NCI-H748 treated with DMSO at 0.1 percent for 48 hours (cell line): ENCODE measurements at regions not wholly inside any gene's neighbourhood (a gene's known extent, or its start where the extent isn't known, plus 50 kb on each side); places are given as distances from the start of the nearest gene placed in this dataset.
"Not testable (repeated sequence)": the region's sequence is repeated elsewhere in the genome, so short reads cannot be mapped to it uniquely, and the experiment has no call there.

Experiments used
- DNase-seq: peaks from one replicate; lab custom pipeline; 2025; lab: John Stamatoyannopoulos, UW

DNA sequence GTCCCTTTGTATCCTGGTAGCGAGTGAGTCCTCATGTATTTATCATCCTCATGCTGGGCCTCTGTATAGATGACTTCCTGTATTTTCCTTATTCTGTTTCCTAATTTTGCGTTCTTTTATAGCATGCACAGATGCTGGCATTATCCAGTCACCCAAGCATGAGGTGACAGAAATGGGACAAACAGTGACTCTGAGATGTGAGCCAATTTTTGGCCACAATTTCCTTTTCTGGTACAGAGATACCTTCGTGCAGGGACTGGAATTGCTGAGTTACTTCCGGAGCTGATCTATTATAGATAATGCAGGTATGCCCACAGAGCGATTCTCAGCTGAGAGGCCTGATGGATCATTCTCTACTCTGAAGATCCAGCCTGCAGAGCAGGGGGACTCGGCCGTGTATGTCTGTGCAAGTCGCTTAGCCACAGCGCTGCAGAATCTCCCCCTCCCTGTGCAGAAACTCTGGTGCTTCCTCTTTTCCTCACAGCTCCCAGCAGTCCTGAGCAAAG, 183.1 kb upstream of the PRSS58 start:
- no peak for DNase-seq

DNA sequence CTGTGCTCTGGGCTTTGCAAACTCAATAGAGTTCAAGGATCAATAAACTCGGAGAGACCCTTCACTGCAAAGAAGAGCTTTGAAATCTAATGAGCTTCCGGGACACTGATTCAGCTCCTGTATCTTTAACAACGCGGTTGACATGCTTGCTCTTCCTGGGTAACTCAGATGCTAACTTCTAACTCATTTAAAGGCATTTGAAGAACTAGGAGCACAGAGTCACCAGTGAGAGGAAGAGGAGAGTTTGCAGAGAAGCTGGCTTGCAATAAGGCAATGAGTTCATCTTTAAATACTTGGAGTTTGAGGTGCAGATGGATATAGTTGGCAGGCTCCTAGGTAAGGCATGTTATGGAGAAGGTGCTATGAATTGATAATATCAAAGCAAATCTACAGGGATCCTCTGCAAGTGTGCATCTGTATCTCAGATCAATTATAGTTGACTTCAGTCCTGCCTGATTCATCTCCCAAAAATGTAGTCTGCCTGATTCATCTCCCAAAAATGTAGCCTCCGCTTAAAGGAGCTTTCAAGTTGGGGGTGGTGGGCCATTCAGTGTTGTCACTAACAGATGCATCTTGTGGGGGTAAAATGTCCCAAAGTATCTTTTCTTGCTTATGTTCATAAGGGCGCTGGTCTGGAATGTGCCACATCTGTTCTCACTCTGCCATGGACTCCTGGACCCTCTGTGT, 182.5 kb upstream of the PRSS58 start:
- DNase-seq: no peak

DNA sequence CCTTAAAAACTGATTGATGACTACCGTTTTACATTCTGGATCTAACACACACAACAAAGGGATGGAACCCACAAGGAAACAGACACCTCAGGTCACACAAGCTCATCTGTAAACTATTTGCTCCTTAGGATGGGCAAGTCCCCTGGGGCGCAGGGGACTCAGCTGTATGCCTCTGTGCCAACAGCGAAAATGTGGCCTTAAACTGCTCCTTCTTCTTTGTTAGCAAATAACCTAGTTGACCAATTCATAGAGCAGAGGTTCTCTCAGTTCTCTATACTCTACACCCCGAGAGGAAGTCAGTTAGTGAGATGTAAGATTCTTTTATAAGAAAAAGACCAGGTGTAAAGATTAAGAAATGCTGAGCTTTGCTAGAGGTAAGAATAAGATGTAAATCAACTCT, 181.9 kb upstream of the PRSS58 start:
- no peak for DNase-seq

DNA sequence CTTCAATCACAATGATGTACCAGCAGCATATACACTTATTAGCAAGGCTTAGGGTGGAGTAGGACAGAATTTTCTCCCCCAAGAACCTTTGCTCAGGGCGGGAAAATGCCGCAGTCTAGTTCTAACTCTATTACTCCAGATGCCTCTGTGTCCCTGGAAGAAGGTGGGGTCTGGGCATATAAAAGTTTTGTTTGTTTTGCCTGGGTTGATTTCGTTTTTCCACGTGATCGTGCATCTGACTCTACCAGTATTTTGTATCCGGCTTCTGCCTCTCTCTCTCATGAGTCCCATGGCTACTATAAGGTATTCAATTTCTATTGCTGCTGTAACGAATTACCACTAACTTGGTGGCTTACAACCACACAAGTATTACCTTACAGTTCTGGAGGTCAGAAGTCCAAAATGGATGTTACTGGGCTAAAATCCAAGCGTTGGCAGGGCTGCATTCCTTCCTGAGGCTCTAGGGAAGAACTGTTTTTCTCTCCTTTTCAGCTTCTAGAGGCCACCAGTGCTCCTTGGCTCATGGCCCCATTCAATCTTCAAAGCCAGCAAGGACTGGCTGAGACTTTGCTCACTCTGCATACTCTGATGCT, 181.2 kb upstream of the PRSS58 start:
- no peak for DNase-seq

DNA sequence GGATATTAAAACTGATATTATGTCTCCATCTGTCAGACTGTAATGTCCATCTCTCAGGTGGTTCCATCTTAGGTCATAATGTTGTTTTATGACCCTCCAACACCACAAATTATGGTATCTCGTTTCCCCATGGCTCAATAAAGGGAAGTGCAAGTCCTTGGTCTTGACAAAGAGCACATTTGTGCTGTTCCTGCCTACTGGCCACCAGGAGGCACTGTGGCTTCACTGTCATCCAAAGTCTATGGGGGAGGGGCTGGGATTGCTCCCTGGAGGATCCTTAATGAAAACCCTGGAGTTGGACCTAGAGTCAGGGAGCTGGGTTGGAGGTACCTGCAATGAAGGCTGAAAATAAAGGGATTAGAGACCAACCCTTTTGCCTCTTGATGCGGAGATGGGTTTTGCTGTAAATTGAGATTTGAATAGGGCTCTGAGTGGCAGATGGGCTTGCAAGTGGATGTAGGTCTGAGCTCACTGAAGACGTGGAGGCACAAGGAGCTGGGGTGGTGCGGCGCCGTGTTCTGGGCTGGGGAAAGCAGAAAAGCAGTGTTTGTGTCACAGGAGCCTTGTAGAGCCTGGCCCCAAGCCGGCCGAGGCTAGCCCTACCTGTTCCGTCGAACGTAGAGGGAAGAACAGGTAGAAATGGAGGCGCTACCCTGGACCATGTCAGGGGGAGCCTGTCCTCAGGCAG, 180.5 kb upstream of the PRSS58 start:
- DNase-seq: no peak

DNA sequence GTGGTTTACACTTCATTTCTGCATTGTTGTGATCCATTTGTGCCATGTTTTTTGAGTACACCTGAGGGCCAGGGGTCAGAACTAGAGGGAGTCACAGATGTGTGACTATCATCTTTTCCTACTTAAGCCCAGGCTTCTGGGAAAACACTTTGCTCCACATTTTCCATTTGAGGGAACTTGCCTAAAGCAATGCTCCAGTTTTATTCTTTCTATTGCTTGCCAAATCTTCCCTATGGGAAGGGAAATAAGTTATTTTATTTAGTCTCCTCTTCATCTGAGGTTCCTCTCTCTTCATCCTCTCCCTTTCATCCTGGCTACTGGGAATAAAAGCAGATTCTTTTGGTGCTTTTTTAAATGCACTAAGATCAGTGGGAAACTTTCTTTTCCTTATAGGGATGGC, 179.9 kb upstream of the PRSS58 start:
- DNase-seq: no peak

DNA sequence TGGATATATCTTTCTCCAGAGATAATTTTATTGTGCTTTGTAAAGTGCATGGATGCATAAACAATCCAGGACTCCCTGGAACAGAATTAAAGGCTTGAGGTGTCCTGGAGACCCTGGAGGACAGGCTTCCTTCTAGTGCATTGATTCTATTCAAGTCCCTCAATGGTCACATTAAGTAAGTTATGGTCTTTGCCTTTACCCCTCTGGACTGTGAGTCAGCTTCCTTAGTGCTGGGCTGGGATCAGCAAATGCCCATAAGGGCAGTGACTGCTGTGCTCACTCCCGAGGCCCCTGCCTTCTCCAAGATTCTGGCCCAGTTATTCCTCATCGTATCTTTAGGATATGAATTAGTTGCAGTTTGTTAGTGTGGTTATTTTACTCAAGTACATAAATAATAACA, 178.7 kb upstream of the PRSS58 start:
- DNase-seq: no peak

DNA sequence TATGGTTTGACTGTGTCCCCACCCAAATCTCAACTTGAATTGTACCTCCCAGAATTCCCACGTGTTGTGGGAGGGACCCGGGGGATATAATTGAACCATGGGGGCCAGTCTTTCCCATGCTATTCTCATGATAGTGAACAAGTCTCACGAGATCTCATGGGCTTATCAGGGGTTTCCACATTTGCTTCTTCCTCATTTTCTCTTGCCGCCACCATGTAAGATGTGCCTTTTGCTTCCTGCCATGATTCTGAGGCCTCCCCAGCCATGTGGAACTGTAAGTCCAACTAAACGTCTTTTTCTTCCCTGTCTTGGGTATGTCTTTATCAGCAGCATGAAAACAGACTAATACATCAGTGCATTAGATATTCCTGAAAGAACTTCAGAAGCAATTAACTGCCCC, 177.7 kb upstream of the PRSS58 start:
- not testable (repeated sequence) for DNase-seq

DNA sequence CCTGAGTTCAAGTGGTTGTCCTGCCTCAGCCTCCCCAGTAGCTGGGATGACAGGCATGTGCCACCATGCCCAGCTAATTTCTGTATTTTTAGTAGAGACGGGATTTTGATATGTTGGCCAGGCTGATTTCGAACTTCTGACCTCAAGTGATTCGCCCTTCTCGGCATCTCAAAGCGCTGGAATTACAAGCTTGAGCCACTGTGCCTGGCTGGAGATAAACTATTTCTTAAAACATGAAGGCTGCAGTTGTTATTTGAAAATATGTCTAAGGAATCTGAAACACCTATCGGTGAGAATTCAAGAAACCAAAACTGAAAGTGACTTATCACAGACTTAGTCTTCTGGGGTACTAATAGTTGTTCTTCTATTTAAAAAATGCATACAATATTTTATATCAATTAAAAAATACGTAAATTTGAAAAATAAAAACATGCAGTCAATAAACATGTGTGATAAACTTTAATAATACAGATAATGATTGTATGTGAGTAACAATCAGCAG, 176.9 kb upstream of the PRSS58 start:
- DNase-seq: no peak

DNA sequence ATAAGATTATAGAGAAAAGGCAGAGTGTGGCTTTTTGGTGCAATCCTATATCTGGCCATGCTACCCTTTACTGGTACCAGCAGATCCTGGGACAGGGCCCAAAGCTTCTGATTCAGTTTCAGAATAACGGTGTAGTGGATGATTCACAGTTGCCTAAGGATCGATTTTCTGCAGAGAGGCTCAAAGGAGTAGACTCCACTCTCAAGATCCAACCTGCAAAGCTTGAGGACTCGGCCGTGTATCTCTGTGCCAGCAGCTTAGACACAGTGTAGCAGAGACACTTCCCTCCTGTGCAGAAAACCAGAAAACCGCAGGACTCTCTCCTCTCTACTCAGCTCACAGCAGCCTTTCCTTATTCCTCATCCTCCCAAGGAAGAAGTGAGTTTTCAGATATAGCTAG, 176.3 kb upstream of the PRSS58 start:
- DNase-seq: not testable (repeated sequence)

DNA sequence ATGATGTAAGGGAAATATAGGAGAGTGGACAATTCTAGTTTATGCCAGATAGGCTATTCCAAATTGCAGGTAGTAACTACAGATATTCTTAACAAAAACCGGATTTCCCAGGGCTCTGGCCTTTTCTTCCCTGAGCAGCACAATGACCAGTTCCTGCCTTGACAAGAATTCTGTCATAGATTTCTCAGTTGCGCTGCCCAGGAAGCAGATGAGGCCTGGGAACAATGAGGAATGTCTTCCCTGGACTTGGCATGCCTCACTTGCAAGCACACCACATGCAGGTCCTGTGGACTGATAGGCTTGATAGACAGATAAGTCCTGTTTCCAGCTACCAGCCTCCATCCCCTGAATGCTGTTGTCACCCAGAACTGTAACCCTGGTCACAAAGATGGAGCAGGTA, 174.5 kb upstream of the PRSS58 start:
- no peak for DNase-seq

DNA sequence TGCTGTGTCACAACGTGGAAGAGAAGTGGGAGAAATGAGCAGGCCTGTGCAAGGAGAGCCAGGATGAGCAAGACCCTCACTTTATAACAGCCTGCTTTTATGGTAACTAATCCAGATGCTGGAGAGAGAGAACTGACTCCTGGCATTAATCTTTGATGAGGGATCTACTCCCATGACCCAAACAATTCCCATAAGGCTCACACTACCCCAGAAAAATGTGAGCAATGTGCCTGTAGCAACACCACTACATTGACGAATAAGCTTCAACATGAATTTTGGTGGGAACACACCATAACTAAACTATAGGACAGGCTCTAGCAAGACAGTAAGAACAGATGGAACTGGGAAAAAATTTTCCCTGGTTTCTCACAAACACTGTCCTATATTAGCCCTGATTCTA, 173.6 kb upstream of the PRSS58 start:
- DNase-seq: no peak

DNA sequence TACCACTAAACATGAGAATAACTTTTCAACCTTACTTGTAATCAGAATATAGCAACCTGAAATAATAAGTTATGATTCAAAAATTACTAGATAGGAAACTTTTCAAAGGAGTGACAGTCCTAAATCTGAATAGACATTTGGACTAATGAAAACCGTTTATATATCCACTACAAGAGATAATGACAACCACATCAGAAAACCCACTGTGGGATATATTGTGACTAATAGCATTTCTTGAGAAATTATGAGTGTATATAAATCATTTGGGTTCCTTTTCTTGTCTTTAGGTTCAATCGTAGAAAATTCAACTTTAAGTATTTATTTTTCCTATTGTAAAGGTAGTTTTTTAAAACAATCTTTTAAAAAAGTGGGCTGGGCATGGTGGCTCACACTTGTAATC, 170.2 kb upstream of the PRSS58 start:
- DNase-seq: no peak

DNA sequence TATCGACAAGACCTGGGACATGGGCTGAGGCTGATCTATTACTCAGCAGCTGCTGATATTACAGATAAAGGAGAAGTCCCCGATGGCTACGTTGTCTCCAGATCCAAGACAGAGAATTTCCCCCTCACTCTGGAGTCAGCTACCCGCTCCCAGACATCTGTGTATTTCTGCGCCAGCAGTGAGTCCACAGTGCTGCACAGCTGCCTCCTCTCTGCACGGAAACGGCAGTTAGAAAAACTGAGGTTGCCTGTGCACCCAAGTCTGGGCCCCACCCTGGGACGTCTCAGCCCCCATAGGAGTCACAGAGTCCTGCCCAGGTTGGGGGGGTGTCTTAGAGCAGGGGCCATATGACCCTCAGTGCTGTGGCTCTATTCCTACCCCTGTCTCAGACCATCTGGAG, 167.4 kb upstream of the PRSS58 start:
- DNase-seq: no peak

DNA sequence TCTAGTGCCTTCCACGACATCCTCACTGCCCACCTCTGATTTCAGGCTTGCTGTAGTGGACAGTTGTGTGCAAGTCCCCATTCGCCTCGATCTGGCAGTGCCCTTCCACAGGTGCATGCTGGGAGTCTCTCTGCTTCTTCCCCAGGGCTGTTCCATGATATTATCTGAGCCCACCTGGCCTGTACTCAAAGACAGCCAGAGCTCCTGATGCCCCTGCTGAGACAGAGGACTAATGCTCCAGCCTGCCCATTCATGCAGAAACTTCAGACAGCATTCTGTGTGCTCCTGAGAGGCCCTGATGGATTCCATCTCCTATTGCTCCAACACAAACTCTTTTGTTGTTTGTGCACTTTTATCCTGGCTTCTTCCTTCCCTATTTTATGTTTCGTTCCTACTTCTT, 164.8 kb upstream of the PRSS58 start:
- no peak for DNase-seq

DNA sequence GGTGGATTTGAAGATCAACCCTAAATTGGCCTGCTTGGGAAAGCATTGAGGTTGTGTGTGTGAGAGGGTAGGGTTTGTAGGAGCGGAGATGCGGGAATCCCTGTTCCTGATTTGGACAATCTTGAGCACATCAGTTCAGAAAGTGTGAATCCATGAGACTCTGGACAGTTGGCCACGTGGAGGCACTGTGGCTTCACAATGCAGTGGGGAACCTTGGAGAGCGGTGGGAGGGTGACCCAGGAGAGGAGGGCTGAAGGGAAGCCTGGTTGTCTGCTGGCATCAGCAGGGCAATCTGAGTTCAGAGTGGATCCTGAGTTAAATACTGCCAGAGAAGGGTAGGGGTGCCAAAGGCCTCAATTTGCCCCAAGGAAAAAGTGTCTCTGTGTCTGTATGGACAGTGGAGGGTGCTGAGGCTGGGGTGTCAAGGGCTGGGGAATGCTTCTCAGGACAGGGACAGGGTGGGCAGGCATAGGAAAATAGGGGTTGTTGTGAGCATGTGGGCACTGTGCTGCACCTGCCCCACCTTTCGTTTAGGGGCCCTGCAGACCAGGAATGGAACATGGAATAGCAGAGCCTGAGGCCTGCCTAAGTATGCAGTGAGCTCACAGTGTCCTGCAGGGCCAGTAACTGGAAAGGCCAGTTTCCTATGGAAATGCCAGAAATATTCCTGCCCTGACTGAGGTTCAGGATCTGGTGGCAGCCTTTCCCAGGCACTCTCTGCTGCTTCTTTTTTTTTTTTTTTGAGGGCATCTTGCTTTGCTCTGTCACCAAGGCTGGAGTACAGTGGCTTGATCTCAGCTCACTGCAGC, 162.9 kb upstream of the PRSS58 start:
- DNase-seq: no peak

DNA sequence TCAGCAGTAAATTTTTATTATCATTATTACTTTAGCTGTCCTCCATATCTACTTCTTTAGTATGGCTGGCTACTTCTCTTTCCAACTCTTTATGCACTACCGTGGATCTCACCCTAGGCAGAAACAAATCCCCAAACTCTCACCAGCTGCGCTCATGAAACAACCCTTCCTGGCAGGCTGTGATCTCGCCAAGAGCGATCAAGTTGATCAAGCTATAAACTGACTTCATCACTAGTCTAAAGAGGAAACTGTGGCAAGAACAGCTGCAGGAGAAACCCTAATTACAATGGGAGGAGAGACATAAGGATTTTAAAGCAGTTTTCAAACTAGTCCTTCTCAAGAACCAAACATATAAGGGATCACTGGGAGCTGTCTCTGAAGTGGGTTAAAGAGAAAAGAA, 160.5 kb upstream of the PRSS58 start:
- no peak for DNase-seq

DNA sequence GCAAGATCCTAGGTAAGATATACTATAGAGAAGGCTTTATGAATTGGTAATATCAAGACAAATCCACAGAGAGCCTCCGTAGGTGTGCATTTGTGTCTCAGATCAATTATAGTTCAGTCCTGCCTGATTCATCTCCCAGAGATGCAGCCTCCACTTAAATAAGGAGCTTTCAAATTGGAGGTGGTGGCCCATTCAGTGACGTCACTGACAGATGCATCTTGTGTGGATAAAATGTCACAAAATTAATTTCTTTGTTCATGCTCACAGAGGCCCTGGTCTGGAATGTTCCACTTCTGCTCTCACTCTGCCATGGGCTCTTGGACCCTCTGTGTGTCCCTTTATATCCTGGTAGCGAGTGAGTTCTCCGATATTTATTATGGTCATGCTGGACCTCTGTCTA, 157.1 kb upstream of the PRSS58 start:
- DNase-seq: no peak

DNA sequence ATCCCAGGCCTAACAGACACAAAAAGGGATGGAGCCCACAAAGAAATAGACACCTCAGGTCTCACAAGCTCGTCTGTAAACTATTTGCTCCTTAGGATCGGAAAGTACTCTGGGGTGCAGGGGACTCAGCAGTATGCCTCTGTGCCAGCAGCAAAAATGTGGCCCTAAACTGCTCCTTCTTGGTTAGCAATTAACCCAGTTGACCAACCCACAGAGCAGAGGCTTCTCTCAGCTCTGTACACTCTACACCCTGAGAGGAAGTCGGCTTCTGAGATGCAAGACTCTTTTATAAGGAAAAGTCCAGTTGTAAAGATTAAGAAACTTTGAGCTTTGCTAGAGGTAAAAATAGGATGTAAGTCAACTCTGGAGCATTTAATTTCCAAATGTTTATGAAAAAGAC, 156.3 kb upstream of the PRSS58 start:
- no peak for DNase-seq

DNA sequence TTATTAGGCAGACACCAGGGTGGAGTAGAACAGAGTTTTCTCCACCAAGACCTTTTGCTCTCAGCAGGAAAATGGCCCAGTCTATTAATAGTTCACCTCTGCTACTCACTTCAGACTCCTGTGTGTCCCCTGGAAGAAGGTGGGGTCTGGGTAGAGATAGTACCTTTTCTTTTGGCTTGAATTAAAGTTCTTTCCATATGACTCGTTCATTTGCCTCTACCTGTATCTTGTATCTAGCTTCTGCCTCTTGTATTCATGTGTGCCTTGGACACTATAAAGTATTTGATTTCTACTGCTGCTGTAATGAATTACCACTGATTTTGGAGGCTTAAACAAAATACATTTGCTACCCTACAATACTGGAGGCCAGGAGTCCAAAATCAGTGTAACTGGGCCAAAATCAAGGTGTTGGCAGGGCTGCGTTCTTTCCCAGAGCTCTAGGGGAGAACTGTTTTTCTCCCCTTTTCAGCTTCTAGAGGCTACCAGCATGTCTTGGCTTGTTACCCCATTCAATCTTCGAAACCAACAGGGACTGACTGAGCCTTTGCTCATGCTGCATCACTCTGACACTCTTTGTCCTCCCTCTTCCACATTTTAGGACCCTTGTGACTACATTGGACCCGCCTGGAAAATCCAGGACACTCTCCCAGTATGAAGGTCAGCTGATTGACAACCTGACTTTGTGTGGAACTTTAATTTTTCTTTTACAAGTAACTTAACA, 155.6 kb upstream of the PRSS58 start:
- no peak for DNase-seq

DNA sequence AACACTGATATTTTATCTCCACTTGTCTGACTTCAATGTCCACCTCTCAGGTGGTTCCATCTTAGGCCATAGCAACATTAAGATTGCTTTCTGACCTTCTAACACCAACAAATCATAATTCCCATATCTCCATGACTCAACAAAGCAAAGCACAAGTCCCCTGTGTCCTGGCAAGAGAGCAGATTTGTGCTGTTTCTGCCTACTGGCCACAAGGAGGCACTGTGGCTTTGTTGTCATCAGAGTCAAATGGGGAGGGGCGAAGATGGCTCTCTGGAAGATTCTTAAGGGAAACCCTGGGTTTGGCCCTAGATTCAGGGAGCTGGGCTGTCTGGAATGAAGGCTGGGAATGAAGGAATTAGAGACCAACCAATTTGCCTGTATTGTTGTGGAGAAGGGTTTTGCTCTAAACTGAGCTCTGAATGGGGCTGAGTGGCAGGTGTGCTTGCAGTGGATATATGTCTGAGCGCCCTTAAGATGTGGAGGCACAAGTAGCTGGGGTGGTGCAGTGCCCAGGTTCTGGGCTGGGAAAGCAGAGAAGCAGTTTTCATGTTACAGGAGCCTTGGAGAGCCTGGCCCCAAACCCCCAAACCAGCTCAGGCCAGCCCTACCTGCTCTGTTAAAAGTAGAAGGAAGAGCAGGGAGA, 154.8 kb upstream of the PRSS58 start:
- no peak for DNase-seq
